ENCODE measurements at regions not wholly inside any gene's neighbourhood (a gene's known extent, or its start where the extent isn't known, plus 50 kb on each side); places are given as distances from the start of the nearest gene placed in this dataset.

GRCh38 chr12:67926063-67926462, 63.2 kb upstream of the IFNG-AS1 start:
- WGBS, 2 experiments (ENCODE audit: extremely low coverage in 1 of 2, insufficient coverage in 1 of 2, insufficient read length in 1 of 2, insufficient replicate concordance in 2 of 2, low coverage in 1 of 2, low lambda C conversion rate in 2 of 2, missing lambda C conversion rate in 1 of 2): 93% methylated on average over 3 of the region's 3 CpGs; no CpG with 5 or more reads in 1 of the 2 experiments
- Histone ChIP-seq H3K27ac (ENCODE audit: low read depth, low read length) (no peak overlapping the region), H3K23me2 (ENCODE audit: low read depth, low read length) (no peaks in the 10 kb centered on the region), H4K5ac (ENCODE audit: insufficient read length, low read depth, low read length) (no peak overlapping the region), H3K9ac (replicated peaks in 1 of 4; ENCODE audit: extremely low read depth in 1 of 4, low read depth in 3 of 4, low read length in 3 of 4) (no peak overlapping the region), H2BK12ac (ENCODE audit: low read depth, low read length) (no peak overlapping the region), H2BK20ac (ENCODE audit: low read length) (no peak overlapping the region), H4K20me1 (replicated peaks in 1 of 2; ENCODE audit: control insufficient read depth in 1 of 2, insufficient read depth in 2 of 2, low read length in 2 of 2) (no peaks in the 10 kb centered on the region), H3K18ac (ENCODE audit: extremely low read depth, low read length) (no peak overlapping the region), H2AK5ac (ENCODE audit: low read depth, low read length) (no peak overlapping the region), H2BK15ac (ENCODE audit: low read length) (no peak overlapping the region), H3K56ac (replicated peaks; ENCODE audit: insufficient read length, low read depth, low read length) (no peak overlapping the region), H3K9me3 (ENCODE audit: insufficient read depth in 2 of 2, low read depth in 1 of 2, low read length in 1 of 2) (no peaks in the 10 kb centered on the region), H3K4ac (replicated peaks; ENCODE audit: insufficient read length, low read depth, low read length) (no peak overlapping the region), H3K4me2 (ENCODE audit: insufficient read depth in 1 of 2, low read depth in 2 of 2, low read length in 2 of 2) (no peak overlapping the region), H3K23ac (ENCODE audit: insufficient read length) (no peak overlapping the region), H3K36me3 (ENCODE audit: control insufficient read depth in 2 of 4, insufficient read depth in 4 of 4, low read length in 3 of 4) (no peaks in the 10 kb centered on the region), H3K4me3 (ENCODE audit: extremely low read depth in 1 of 4, insufficient read depth in 2 of 4, low read depth in 3 of 4, low read length in 4 of 4) (no peak overlapping the region), H3K4me1 (replicated peaks in 1 of 4; ENCODE audit: control insufficient read depth in 3 of 4, insufficient read depth in 4 of 4, low read length in 3 of 4) (peaks cover 1 to 4% (median 2%) of the 10 kb centered on the region in 4 experiments; a peak in 4 of 7 replicates), H3K79me2 (ENCODE audit: control insufficient read depth in 1 of 2, insufficient read depth in 2 of 2, low read length in 2 of 2) (no peaks in the 10 kb centered on the region), H3K27me3 (replicated peaks in 1 of 4; ENCODE audit: control insufficient read depth in 3 of 4, extremely low read depth in 1 of 4, insufficient read depth in 3 of 4, low read length in 3 of 4) (no peaks in the 10 kb centered on the region), H2AFZ (ENCODE audit: low read length) (no peak overlapping the region), H4K91ac (replicated peaks; ENCODE audit: insufficient read length, low read length) (no peak overlapping the region), H4K8ac (ENCODE audit: extremely low read depth, insufficient read depth, low read length) (no peak overlapping the region), H2BK5ac (ENCODE audit: low read depth, low read length) (no peak overlapping the region), H3K79me1 (ENCODE audit: low read depth, low read length) (no peaks in the 10 kb centered on the region), H3K14ac (ENCODE audit: insufficient read length) (no peak overlapping the region), H2BK120ac (replicated peaks; ENCODE audit: low read depth, low read length) (no peak overlapping the region)
- ChIA-PET CTCF (ENCODE audit: partially characterized antibody) (no interaction called here), POLR2A (ENCODE audit: partially characterized antibody) (interaction anchor here (1.6 kb wide), 1 partner anchor 279 kb away, joined by 3 read pairs; no protein-coding TSS in a partner anchor)
- FAIRE-seq (no peak), DNase-seq (ENCODE audit: low read depth in 1 of 2, low spot score in 2 of 2) (no peak)
- TF ChIP-seq CHD2 (IDR thresholded peaks at IDR 0.05; ENCODE audit: low read length): no peak
- TF ChIP-seq CBX5 (IDR thresholded peaks at IDR 0.05; ENCODE audit: low read depth, low read length): no peak
- TF ChIP-seq CBX8 (IDR thresholded peaks at IDR 0.05; ENCODE audit: borderline replicate concordance, low read depth, low read length): no peak

All from H1 (cell line).